ENCODE measurements at regions not wholly inside any gene's neighbourhood (a gene's known extent, or its start where the extent isn't known, plus 50 kb on each side); places are given as distances from the start of the nearest gene placed in this dataset.
A peak's percentile ranks its signal among the peaks of the same experiment; 100 is the strongest.

- DNase-seq (ENCODE audit: low spot score) = peak; percentile 51
Observed at GRCh38 chr1:221308534-221309511, 429.6 kb downstream of the HLX start.

GRCh38 chr1:221309723-221310122, 430.5 kb downstream of the HLX start:
- DNase-seq (ENCODE audit: low spot score) = no peak

DNA sequence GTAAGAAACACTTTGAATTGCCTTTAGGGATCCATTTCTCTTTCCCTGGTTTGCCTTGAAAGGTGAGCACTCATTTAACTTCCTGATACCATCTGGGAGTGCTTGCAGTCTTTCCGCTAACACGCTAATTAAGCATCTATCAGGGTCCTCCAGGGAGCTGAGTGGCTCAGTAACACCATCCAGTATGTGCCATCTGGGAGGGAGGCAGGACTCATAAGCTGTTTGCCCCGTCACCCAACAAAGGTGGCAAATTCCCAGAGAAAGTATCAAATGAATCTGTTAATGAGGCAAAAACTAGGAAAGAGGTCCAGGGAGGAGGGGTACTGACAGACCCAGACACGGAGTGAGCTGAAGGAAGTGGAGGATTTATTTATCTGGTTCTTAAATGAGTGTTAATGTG, 430.9 kb downstream of the HLX start:
- DNase-seq (ENCODE audit: low spot score) = no peak

DNA sequence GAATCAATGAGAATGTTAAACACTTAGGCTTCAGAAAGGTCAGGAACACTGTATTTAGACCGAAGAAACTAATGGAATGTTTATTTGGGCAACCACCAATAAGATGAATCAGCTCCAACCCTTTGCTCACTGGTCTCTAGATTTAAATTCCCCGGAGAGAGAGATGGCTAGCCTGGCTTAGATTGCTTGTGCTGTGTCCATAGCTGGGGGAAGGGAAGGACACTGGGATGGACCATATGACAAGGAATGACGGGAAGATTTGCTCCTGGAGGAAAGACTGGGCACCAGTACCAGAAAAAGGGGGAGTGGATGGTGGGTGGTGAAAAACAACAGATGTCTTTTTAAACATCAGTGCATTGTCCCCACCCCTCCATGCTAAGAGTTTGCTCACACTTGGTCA, 426.6 kb downstream of the DUSP10 start:
- no peak for DNase-seq (ENCODE audit: low spot score)

DNA sequence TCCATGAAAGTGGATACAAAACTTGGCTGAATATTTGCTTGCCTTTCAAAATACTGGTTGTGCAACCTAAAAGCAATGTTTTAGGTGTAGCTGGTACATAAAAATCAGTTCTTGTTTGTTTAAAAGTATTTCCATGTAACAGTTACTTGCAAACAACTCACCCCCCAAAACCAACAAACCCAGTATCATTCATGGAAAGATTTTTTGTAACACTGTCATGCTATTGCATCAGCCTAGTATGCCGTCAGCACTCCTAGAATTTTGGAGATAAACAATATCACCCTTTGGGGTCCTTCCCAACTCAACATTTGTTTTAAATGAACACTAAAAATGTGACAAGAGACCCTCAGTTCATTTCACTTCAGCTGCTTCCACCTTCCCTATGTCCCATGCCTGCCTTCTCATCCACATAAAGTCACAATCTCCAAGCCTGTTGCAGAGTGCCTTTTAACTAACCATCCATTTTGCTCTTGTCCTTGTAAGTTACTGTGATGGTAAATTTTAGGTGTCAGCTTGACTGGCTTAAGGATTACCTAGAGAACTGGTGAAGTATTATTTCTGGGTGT, 425.3 kb downstream of the DUSP10 start:
- DNase-seq (ENCODE audit: low spot score) = no peak

- no peak for DNase-seq (ENCODE audit: low spot score)
Observed at GRCh38 chr1:221317537-221317936, 424.4 kb downstream of the DUSP10 start.

- no peak for DNase-seq (ENCODE audit: low spot score)
Observed at GRCh38 chr1:221327954-221328353, 413.9 kb downstream of the DUSP10 start.

GRCh38 chr1:221328371-221328770, 413.5 kb downstream of the DUSP10 start:
- DNase-seq (ENCODE audit: low spot score) = no peak

GRCh38 chr1:221331273-221332183, 410.4 kb downstream of the DUSP10 start:
- no peak for DNase-seq (ENCODE audit: low spot score)

DNA sequence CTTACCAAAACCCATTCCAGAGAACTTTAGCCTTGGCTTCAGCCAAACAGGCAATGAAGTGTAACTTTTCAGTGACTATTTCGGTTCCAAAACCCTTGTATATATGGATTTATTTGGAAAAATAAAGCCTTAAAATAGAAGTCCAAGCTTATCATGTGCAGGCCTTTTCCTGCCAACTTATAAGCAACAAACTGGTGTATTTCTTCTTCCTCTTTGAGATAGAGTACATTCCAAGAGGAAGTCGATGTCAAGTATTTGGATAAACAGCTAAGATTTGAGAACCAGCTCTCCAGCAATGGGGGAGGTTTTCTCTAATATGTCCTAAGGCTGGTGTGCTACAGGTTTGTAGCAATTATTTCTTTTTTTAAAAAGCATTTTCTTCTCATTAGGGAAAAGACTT, 407.8 kb downstream of the DUSP10 start:
- DNase-seq (ENCODE audit: low spot score) = no peak

DNA sequence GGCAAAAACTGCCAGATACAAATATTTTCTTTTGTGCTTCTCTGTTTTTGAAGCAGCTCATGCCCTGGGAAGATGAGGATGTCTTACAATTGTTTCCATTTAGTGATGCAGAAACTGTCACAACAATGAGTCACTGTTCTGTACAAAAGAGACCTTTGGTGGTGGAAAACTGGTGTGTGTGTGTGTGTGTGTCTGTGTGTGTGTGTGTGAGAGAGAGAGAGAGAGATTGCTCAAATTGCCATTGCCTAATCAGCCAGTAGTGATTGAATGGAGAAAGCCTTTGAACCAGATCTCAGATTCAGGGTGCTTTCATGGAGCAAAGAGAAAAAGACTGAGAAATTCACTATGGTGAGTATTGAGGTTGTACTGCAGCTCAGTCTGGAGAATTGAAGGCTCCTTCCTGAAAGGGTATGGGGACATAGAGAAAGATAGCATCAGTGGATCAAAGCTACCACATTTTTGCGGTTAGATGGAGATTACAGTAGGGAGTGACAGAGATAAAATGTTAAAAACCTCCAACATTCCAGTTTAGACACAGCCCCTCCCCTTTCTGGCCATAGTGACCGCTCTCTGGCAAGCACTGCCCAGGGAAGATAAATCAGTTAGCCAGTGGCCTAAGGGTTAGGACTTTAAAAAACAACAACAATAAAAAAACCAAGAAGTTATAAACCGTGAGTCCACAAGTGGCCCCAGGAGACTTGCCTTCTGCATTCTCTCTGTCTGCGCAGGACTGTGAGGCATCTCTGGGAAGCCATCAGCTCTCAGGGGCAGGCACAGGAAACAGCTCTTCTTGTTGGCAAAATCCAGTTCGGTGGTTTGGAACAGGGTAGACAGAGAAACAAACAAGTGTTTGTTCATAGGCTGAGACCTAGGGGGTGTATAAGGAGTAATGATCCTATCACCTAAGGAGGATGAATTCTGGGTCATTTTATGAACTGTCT, 406.5 kb downstream of the DUSP10 start:
- no peak for DNase-seq (ENCODE audit: low spot score)

- DNase-seq (ENCODE audit: low spot score) = no peak
Observed at GRCh38 chr1:221336126-221336525, 405.8 kb downstream of the DUSP10 start.

DNA sequence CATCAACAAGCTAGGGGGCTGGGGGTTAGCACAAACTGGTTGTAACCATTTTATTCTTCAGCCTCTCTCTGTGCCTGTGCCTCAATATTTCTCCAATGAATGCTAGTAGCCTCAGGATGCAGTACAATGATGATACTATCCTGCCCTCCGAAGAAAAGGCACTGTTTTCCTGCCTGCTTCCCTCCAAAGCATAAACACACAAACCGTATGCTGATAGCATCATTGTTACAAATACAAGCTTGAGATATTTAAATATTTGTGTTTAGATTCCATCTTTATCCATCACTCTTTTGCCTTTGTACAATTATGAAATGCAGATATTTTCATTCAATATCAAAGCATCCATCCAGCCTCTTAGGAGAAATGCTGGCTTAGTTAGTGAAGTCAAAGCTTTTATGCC, 404.8 kb downstream of the DUSP10 start:
- DNase-seq (ENCODE audit: low spot score) = no peak

- DNase-seq (ENCODE audit: low spot score) = no peak
Observed at GRCh38 chr1:221343136-221343535, 398.8 kb downstream of the DUSP10 start.

- DNase-seq (ENCODE audit: low spot score) = no peak
Observed at GRCh38 chr1:221343607-221344006, 398.3 kb downstream of the DUSP10 start.

GRCh38 chr1:221344693-221345092, 397.2 kb downstream of the DUSP10 start:
- no peak for DNase-seq (ENCODE audit: low spot score)

- no peak for DNase-seq (ENCODE audit: low spot score)
Observed at GRCh38 chr1:221347706-221348105, 394.2 kb downstream of the DUSP10 start.

GRCh38 chr1:221350091-221350490, 391.8 kb downstream of the DUSP10 start:
- no peak for DNase-seq (ENCODE audit: low spot score)

DNA sequence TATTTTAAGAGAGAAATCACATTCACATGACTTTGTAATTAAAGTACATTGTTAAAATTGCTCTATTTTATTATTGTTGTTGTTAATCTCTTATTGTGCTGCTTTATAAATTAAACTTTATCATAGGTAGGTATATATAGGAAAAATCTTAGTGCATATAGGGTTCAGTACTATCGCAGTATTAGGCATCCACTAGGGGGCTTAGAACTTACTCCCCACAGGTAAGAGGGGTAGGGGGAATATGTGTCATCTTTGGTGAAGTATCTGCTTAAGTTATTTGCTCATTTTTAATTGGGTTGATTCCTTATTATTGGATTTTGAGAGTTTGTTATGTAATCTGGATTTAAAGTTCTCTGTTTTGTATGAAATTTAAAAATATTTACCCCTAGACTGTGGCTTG, 385.2 kb downstream of the DUSP10 start:
- DNase-seq (ENCODE audit: low spot score) = no peak

DNA sequence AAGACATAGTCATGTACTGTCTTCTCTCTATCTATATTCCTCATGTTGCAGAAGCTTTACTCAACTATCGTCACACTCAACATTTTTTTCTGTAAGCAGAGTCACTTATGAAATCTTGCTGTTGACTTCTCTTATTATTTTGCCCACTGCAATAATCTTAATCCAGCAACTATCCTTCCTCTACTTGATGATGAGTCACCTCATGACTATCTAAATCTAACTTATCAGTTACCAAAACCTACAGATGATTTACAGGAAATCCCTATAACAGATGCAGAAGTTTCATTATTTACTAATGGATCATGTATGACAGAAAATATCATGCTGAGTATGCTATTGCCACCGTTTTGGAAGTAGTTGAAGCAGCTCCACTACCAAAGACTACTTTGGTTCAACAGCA, 378.9 kb downstream of the DUSP10 start:
- DNase-seq (ENCODE audit: low spot score) = no peak

- DNase-seq (ENCODE audit: low spot score) = no peak
Observed at GRCh38 chr1:221366495-221367110, 375.3 kb downstream of the DUSP10 start.

Measured in ecto neural progenitor cell (in vitro differentiated cells).